Endodermal cell (in vitro differentiated cells): ENCODE measurements at regions not wholly inside any gene's neighbourhood (a gene's known extent, or its start where the extent isn't known, plus 50 kb on each side); places are given as distances from the start of the nearest gene placed in this dataset.

ENCODE experiments used
- DNase-seq: peaks from one replicate; pipeline ENCODE4 v3.0.0-alpha.2; 2017
- H3K27ac ChIP-seq: 2 replicates; pipeline ENCODE4 v1.5.1; 2013; ENCODE audit warnings: mild to moderate bottlenecking, low read depth, low read length, moderate library complexity
- H3K27me3 ChIP-seq: 2 replicates; pipeline ENCODE4 v1.6.1; 2013; ENCODE audit warnings: mild to moderate bottlenecking, low read length, moderate library complexity; ENCODE audit not compliant: insufficient read depth, control insufficient read depth, poor library complexity, severe bottlenecking
- H3K36me3 ChIP-seq: 2 replicates; pipeline ENCODE4 v1.7.0; 2013; ENCODE audit warnings: mild to moderate bottlenecking, low read length, moderate library complexity; ENCODE audit not compliant: control insufficient read depth, insufficient read depth
- H3K4me1 ChIP-seq: one replicate; pipeline ENCODE4 v1.7.0; 2013; ENCODE audit warnings: low read length; ENCODE audit not compliant: control insufficient read depth, insufficient read depth
- H3K4me3 ChIP-seq: 2 replicates; pipeline ENCODE4 v1.5.1; 2013; ENCODE audit warnings: mild to moderate bottlenecking, low read length, moderate library complexity
- H3K9ac ChIP-seq: 2 replicates; pipeline ENCODE4 v1.6.1; 2013; ENCODE audit warnings: mild to moderate bottlenecking, low read length, moderate library complexity; ENCODE audit not compliant: poor library complexity, severe bottlenecking; ENCODE audit errors: extremely low read depth
- H3K9me3 ChIP-seq: 2 replicates; pipeline ENCODE4 v1.6.1; 2013; ENCODE audit warnings: mild to moderate bottlenecking, low read length, moderate library complexity; ENCODE audit not compliant: control insufficient read depth
- H3K27ac Mint-ChIP-seq: 2 replicates; pipeline ENCODE4 v1.8.0; 2020; ENCODE audit warnings: mixed read lengths
- H3K27me3 Mint-ChIP-seq: 2 replicates; pipeline ENCODE4 v1.8.0; 2021; ENCODE audit warnings: mild to moderate bottlenecking, mixed read lengths; ENCODE audit not compliant: insufficient read depth
- H3K36me3 Mint-ChIP-seq: 2 replicates; pipeline ENCODE4 v1.8.0; 2020; ENCODE audit warnings: low read depth, mixed read lengths
- H3K4me1 Mint-ChIP-seq: 2 replicates; pipeline ENCODE4 v1.8.0; 2020; ENCODE audit warnings: mixed read lengths
- H3K4me3 Mint-ChIP-seq: 2 replicates; pipeline ENCODE4 v1.8.0; 2020; ENCODE audit warnings: mild to moderate bottlenecking, moderate library complexity, mixed read lengths
- H3K9me3 Mint-ChIP-seq: 2 replicates; pipeline ENCODE4 v1.8.0; 2020; ENCODE audit warnings: mild to moderate bottlenecking, mixed read lengths
- WGBS, 2 experiments: methylation state at CpG; one replicate each; pipeline versions ENCODE4 v1.1.5 to v1.1.7; 2013; ENCODE audit warnings: missing lambda C conversion rate in 2 of 2, mixed read lengths in 1 of 2; ENCODE audit not compliant: insufficient coverage in 1 of 2, insufficient read length in 1 of 2; 5-methylcytosine and 5-hydroxymethylcytosine counted together
- TF ChIP-seq, protein P1 (sequence below): fragments of 200-600 bp; sonication (generic); conservative IDR thresholded peaks from 2 replicates; pipeline ENCODE4 v1.5.0; 2021; ENCODE audit warnings: antibody characterized with exemption, mild to moderate bottlenecking

DNA sequence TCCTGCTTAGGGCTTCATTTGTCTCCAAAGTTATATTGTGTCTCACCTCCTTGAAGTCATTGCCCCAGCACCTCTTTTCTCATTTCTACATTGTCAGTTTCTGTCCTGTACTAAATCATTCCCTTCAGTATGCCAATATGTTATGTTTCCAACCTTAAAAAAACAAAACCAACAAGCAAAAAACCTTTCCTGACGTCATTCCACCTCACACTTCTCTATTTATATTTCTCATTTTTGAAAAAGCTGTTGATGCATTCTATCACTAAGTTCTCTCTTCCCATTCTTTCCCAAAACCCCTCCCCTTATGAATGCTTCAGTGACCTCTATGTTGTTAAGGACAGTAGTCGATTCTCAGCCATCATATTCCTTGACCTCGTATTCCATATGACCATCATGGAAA lies 98.7 kb upstream of the ARHGAP24 start:
- H3K4me1 ChIP-seq, result no peaks in the 10 kb centered on the region
- 88 to 92% methylated on average over 2 to 3 of the region's 3 CpGs for WGBS, 2 experiments
- H3K4me3 Mint-ChIP-seq, result no peak overlapping the region

DNA sequence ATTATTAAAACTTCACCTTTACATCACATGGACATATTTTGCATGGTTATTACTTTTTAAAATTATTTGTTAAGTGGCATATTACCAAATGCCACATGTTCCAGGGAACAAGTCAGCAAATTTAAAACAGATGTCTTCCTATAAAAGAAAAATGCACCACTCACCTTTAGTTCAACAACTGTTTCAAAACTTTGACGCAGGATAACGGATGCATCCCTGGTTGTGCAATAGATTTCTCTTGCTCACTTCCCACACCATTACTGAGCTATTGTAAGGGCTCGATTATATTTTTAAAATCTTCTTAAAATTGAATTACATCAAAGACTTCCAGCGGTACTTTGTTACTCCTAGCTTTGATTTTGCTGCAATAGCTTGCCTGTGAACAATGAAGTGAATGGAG lies 93.0 kb upstream of the ARHGAP24 start:
- H3K27ac Mint-ChIP-seq, result no peak overlapping the region
- H3K27me3 Mint-ChIP-seq, result peaks cover 2% of the 10 kb centered on the region
- H3K36me3 Mint-ChIP-seq, result peaks cover 2% of the 10 kb centered on the region
- no peak overlapping the region for H3K4me3 Mint-ChIP-seq
- Histone ChIP-seq H3K4me1 (no peaks in the 10 kb centered on the region), H3K9ac (no peak overlapping the region), H3K27me3 (no peaks in the 10 kb centered on the region), H3K4me3 (no peak overlapping the region), H3K27ac (no peak overlapping the region), H3K9me3 (peaks cover 7% of the 10 kb centered on the region), H3K36me3 (no peaks in the 10 kb centered on the region)
- DNase-seq, result no peak
- H3K4me1 Mint-ChIP-seq, result no peaks in the 10 kb centered on the region
- H3K9me3 Mint-ChIP-seq, result peaks cover 5% of the 10 kb centered on the region
- TF ChIP-seq, protein P1, sequence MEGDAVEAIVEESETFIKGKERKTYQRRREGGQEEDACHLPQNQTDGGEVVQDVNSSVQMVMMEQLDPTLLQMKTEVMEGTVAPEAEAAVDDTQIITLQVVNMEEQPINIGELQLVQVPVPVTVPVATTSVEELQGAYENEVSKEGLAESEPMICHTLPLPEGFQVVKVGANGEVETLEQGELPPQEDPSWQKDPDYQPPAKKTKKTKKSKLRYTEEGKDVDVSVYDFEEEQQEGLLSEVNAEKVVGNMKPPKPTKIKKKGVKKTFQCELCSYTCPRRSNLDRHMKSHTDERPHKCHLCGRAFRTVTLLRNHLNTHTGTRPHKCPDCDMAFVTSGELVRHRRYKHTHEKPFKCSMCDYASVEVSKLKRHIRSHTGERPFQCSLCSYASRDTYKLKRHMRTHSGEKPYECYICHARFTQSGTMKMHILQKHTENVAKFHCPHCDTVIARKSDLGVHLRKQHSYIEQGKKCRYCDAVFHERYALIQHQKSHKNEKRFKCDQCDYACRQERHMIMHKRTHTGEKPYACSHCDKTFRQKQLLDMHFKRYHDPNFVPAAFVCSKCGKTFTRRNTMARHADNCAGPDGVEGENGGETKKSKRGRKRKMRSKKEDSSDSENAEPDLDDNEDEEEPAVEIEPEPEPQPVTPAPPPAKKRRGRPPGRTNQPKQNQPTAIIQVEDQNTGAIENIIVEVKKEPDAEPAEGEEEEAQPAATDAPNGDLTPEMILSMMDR, result no peak
- 91 to 100% methylated on average over 4 of the region's 4 CpGs for WGBS, 2 experiments

More for the DNA sequence above, 98.7 kb upstream of the ARHGAP24 start:
- no peak overlapping the region for H3K9ac ChIP-seq
- H3K9me3 Mint-ChIP-seq, result no peaks in the 10 kb centered on the region
- peaks cover 2% of the 10 kb centered on the region for H3K27me3 Mint-ChIP-seq
- H3K27ac Mint-ChIP-seq, result no peak overlapping the region
- no peaks in the 10 kb centered on the region for H3K27me3 ChIP-seq
- no peak overlapping the region for H3K27ac ChIP-seq
- H3K36me3 Mint-ChIP-seq, result no peaks in the 10 kb centered on the region
- TF ChIP-seq, protein P1, result no peak
- H3K9me3 ChIP-seq, result no peaks in the 10 kb centered on the region
- H3K4me1 Mint-ChIP-seq, result no peaks in the 10 kb centered on the region
- H3K36me3 ChIP-seq, result no peaks in the 10 kb centered on the region
- no peak overlapping the region for H3K4me3 ChIP-seq
- DNase-seq, result no peak

DNA sequence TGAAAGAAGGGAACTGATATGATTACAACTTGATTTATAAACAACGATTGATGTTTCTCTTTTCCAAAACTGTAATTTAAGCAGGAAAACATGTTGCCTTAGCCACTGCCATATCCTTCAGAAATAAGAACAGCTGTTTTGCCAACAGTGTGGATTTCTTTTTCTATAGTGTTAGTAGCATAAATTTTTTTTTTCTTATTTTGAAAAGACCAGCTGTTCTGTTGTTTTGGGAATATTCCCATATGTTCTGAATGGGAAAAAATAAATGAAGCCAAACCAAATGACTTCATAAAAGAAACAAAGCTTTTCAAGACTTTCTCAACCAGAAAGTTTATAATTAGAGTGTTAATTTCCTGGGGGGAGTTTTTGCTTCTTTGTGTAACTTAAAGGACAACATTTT lies 83.9 kb upstream of the ARHGAP24 start:
- no peak overlapping the region for H3K27ac Mint-ChIP-seq
- TF ChIP-seq, protein P1, result no peak
- Histone ChIP-seq H3K4me3 (no peak overlapping the region), H3K27me3 (no peaks in the 10 kb centered on the region), H3K9ac (no peak overlapping the region), H3K36me3 (no peaks in the 10 kb centered on the region), H3K4me1 (peaks cover 3% of the 10 kb centered on the region), H3K27ac (no peak overlapping the region), H3K9me3 (peaks cover 11% of the 10 kb centered on the region)
- DNase-seq, result no peak
- no peaks in the 10 kb centered on the region for H3K27me3 Mint-ChIP-seq
- WGBS, 2 experiments, result 100% methylated on average over 1 of the region's 1 CpG
- no peak overlapping the region for H3K4me3 Mint-ChIP-seq
- H3K9me3 Mint-ChIP-seq, result peaks cover 9% of the 10 kb centered on the region
- H3K4me1 Mint-ChIP-seq, result no peaks in the 10 kb centered on the region
- H3K36me3 Mint-ChIP-seq, result peaks cover 3% of the 10 kb centered on the region
